ENCODE measurements at regions not wholly inside any gene's neighbourhood (a gene's known extent, or its start where the extent isn't known, plus 50 kb on each side); places are given as distances from the start of the nearest gene placed in this dataset.

- Histone ChIP-seq H3K79me2 (ENCODE audit: control insufficient read depth in 1 of 2, insufficient read depth in 2 of 2, low read length in 2 of 2) (no peaks in the 10 kb centered on the region), H4K8ac (ENCODE audit: extremely low read depth, insufficient read depth, low read length) (no peak overlapping the region), H3K4ac (replicated peaks; ENCODE audit: insufficient read length, low read depth, low read length) (no peak overlapping the region), H4K20me1 (replicated peaks in 1 of 2; ENCODE audit: control insufficient read depth in 1 of 2, insufficient read depth in 2 of 2, low read length in 2 of 2) (no peaks in the 10 kb centered on the region), H3K23ac (ENCODE audit: insufficient read length) (no peak overlapping the region), H3K56ac (replicated peaks; ENCODE audit: insufficient read length, low read depth, low read length) (no peak overlapping the region), H2BK12ac (ENCODE audit: low read depth, low read length) (no peak overlapping the region), H3K9ac (replicated peaks in 1 of 4; ENCODE audit: extremely low read depth in 1 of 4, low read depth in 3 of 4, low read length in 3 of 4) (no peak overlapping the region; a peak in 1 of 7 replicates), H3K36me3 (ENCODE audit: control insufficient read depth in 2 of 4, insufficient read depth in 4 of 4, low read length in 3 of 4) (no peaks in the 10 kb centered on the region), H2BK5ac (ENCODE audit: low read depth, low read length) (no peak overlapping the region), H2BK15ac (ENCODE audit: low read length) (no peak overlapping the region), H3K18ac (ENCODE audit: extremely low read depth, low read length) (no peak overlapping the region), H3K27ac (ENCODE audit: low read depth, low read length) (no peak overlapping the region), H3K27me3 (replicated peaks in 1 of 4; ENCODE audit: control insufficient read depth in 3 of 4, extremely low read depth in 1 of 4, insufficient read depth in 3 of 4, low read length in 3 of 4) (no peaks in the 10 kb centered on the region), H2AFZ (ENCODE audit: low read length) (no peak overlapping the region), H2AK5ac (ENCODE audit: low read depth, low read length) (no peak overlapping the region), H4K5ac (ENCODE audit: insufficient read length, low read depth, low read length) (no peak overlapping the region), H3K23me2 (ENCODE audit: low read depth, low read length) (no peaks in the 10 kb centered on the region), H3K4me1 (replicated peaks in 1 of 4; ENCODE audit: control insufficient read depth in 3 of 4, insufficient read depth in 4 of 4, low read length in 3 of 4) (peaks cover 0 to 4% (median 0%) of the 10 kb centered on the region in 4 experiments; a peak in 1 of 7 replicates), H3K4me3 (ENCODE audit: extremely low read depth in 1 of 4, insufficient read depth in 2 of 4, low read depth in 3 of 4, low read length in 4 of 4) (no peak overlapping the region), H2BK20ac (ENCODE audit: low read length) (no peak overlapping the region), H2BK120ac (replicated peaks; ENCODE audit: low read depth, low read length) (no peak overlapping the region), H3K14ac (ENCODE audit: insufficient read length) (no peak overlapping the region), H4K91ac (replicated peaks; ENCODE audit: insufficient read length, low read length) (no peak overlapping the region), H3K9me3 (ENCODE audit: insufficient read depth in 2 of 2, low read depth in 1 of 2, low read length in 1 of 2) (no peaks in the 10 kb centered on the region), H3K79me1 (ENCODE audit: low read depth, low read length) (no peaks in the 10 kb centered on the region), H3K4me2 (ENCODE audit: insufficient read depth in 1 of 2, low read depth in 2 of 2, low read length in 2 of 2) (no peak overlapping the region)
- WGBS, 2 experiments (ENCODE audit: extremely low coverage in 1 of 2, insufficient coverage in 1 of 2, insufficient read length in 1 of 2, insufficient replicate concordance in 2 of 2, low coverage in 1 of 2, low lambda C conversion rate in 2 of 2, missing lambda C conversion rate in 1 of 2), result 60% methylated on average over 3 of the region's 3 CpGs; no CpG with 5 or more reads in 1 of the 2 experiments
- DNase-seq (ENCODE audit: low read depth in 1 of 2, low spot score in 2 of 2) (no peak), FAIRE-seq (no peak)
- CTCF ChIA-PET (ENCODE audit: partially characterized antibody), result no interaction called here
- no peak for TF ChIP-seq ZNF274 (IDR thresholded peaks at IDR 0.05; ENCODE audit: borderline replicate concordance, extremely low read depth, low read length)
- TF ChIP-seq TCF12 (IDR thresholded peaks at IDR 0.05; ENCODE audit: low read depth, low read length), result no peak
- no peak for TF ChIP-seq JUND (IDR thresholded peaks at IDR 0.05; ENCODE audit: low read length)
- no peak for TF ChIP-seq FOSL1 (IDR thresholded peaks at IDR 0.05; ENCODE audit: insufficient read depth, low read depth, low read length)
- TF ChIP-seq SP2 (IDR thresholded peaks at IDR 0.05; ENCODE audit: low read length), result no peak
- TF ChIP-seq CTBP2 (IDR thresholded peaks at IDR 0.05; ENCODE audit: borderline replicate concordance, insufficient read depth, insufficient read length, low read length), result no peak
- TF ChIP-seq EZH2 (IDR thresholded peaks at IDR 0.05; ENCODE audit: low read depth, low read length, severe bottlenecking), result no peak
- TF ChIP-seq SP4 (IDR thresholded peaks at IDR 0.05; ENCODE audit: low read length), result no peak
- TF ChIP-seq RFX5 (IDR thresholded peaks at IDR 0.05; ENCODE audit: borderline replicate concordance, low read depth, low read length), result no peak
- POLR2A ChIA-PET (ENCODE audit: partially characterized antibody), result no interaction called here
Measured at GRCh38 chr1:218783916-218784315, 389.8 kb upstream of the LYPLAL1 start.
